GM12891 (cell line): ENCODE measurements at regions not wholly inside any gene's neighbourhood (a gene's known extent, or its start where the extent isn't known, plus 50 kb on each side); places are given as distances from the start of the nearest gene placed in this dataset.

Experiments
- POLR2AphosphoS5 ChIP-seq: IDR thresholded peaks from 2 replicates; pipeline ENCODE4 v1.6.1; 2011; ENCODE audit warnings: low read depth, low read length, control low read depth
- TAF1 ChIP-seq: IDR thresholded peaks from 2 replicates; pipeline ENCODE4 v1.6.1; 2011; ENCODE audit warnings: low read depth, low read length, control low read depth

- TF ChIP-seq POLR2AphosphoS5 (no peak), TAF1 (no peak)
Measured at GRCh38 chr3:78088006-78088405, 1048.1 kb downstream of the ROBO2 start.
